ENCODE measurements at regions not wholly inside any gene's neighbourhood (a gene's known extent, or its start where the extent isn't known, plus 50 kb on each side); places are given as distances from the start of the nearest gene placed in this dataset.

GRCh38 chr5:4758550-4758949 lies 381.6 kb upstream of the ADAMTS16 start:
- Histone ChIP-seq H3K27me3 (replicated peaks; ENCODE audit: insufficient read depth) (no peaks in the 10 kb centered on the region), H3K27ac (no peak overlapping the region), H3K36me3 (no peaks in the 10 kb centered on the region), H3K4me3 (no peak overlapping the region), H3K9me3 (no peaks in the 10 kb centered on the region), H3K4me1 (ENCODE audit: control insufficient read depth in 1 of 2, low read depth in 2 of 2) (no peaks in the 10 kb centered on the region)
- no peak for ATAC-seq (ENCODE audit: insufficient number of reproducible peaks, low FRiP score, low read depth)
- no peak for DNase-seq (ENCODE audit: low spot score)
- no peak for TF ChIP-seq CTCF (IDR thresholded peaks at IDR 0.05)

GRCh38 chr5:4758996-4759395 lies 381.1 kb upstream of the ADAMTS16 start:
- no peak for TF ChIP-seq CTCF (IDR thresholded peaks at IDR 0.05)
- no peaks in the 10 kb centered on the region for H3K27me3 ChIP-seq (replicated peaks; ENCODE audit: insufficient read depth)
- H3K27ac ChIP-seq = no peak overlapping the region
- H3K4me3 ChIP-seq = no peak overlapping the region
- no peaks in the 10 kb centered on the region for H3K9me3 ChIP-seq
- DNase-seq (ENCODE audit: low spot score) (no peak), ATAC-seq (ENCODE audit: insufficient number of reproducible peaks, low FRiP score, low read depth) (no peak)
- H3K4me1 ChIP-seq (ENCODE audit: control insufficient read depth in 1 of 2, low read depth in 2 of 2) = no peaks in the 10 kb centered on the region
- H3K36me3 ChIP-seq = no peaks in the 10 kb centered on the region

GRCh38 chr5:4762316-4762715 lies 377.8 kb upstream of the ADAMTS16 start:
- no peaks in the 10 kb centered on the region for H3K9me3 ChIP-seq
- ATAC-seq (ENCODE audit: insufficient number of reproducible peaks, low FRiP score, low read depth) (no peak), DNase-seq (ENCODE audit: low spot score) (no peak)
- no peaks in the 10 kb centered on the region for H3K4me1 ChIP-seq (ENCODE audit: control insufficient read depth in 1 of 2, low read depth in 2 of 2)
- no peak overlapping the region for H3K27ac ChIP-seq
- no peaks in the 10 kb centered on the region for H3K36me3 ChIP-seq
- TF ChIP-seq CTCF (IDR thresholded peaks at IDR 0.05) = no peak
- no peaks in the 10 kb centered on the region for H3K27me3 ChIP-seq (replicated peaks; ENCODE audit: insufficient read depth)
- no peak overlapping the region for H3K4me3 ChIP-seq

- H3K27me3 ChIP-seq (replicated peaks; ENCODE audit: insufficient read depth) = no peaks in the 10 kb centered on the region
- ATAC-seq (ENCODE audit: insufficient number of reproducible peaks, low FRiP score, low read depth) (no peak), DNase-seq (ENCODE audit: low spot score) (no peak)
- no peaks in the 10 kb centered on the region for H3K4me1 ChIP-seq (ENCODE audit: control insufficient read depth in 1 of 2, low read depth in 2 of 2)
- H3K4me3 ChIP-seq = no peak overlapping the region
- H3K27ac ChIP-seq = no peak overlapping the region
- H3K36me3 ChIP-seq = no peaks in the 10 kb centered on the region
- TF ChIP-seq CTCF (IDR thresholded peaks at IDR 0.05) = no peak
- H3K9me3 ChIP-seq = no peaks in the 10 kb centered on the region
These were observed 374.7 kb upstream of the ADAMTS16 start for GRCh38 chr5:4765411-4765810.

GRCh38 chr5:4766101-4766500 lies 374.0 kb upstream of the ADAMTS16 start:
- no peak for TF ChIP-seq CTCF (IDR thresholded peaks at IDR 0.05)
- H3K27ac ChIP-seq = no peak overlapping the region
- H3K27me3 ChIP-seq (replicated peaks; ENCODE audit: insufficient read depth) = no peaks in the 10 kb centered on the region
- H3K4me1 ChIP-seq (ENCODE audit: control insufficient read depth in 1 of 2, low read depth in 2 of 2) = no peaks in the 10 kb centered on the region
- H3K36me3 ChIP-seq = no peaks in the 10 kb centered on the region
- no peak for DNase-seq (ENCODE audit: low spot score)
- H3K4me3 ChIP-seq = no peak overlapping the region
- ATAC-seq (ENCODE audit: insufficient number of reproducible peaks, low FRiP score, low read depth) = no peak
- H3K9me3 ChIP-seq = no peaks in the 10 kb centered on the region

Measured in thoracic aorta (tissue), 2 donors.